ENCODE measurements at regions not wholly inside any gene's neighbourhood (a gene's known extent, or its start where the extent isn't known, plus 50 kb on each side); places are given as distances from the start of the nearest gene placed in this dataset.

- DNase-seq = no peak
Observed at GRCh38 chr15:93706495-93707292, 524.7 kb upstream of the MCTP2 start.

- DNase-seq = no peak
Observed at GRCh38 chr15:93705753-93706455, 525.5 kb upstream of the MCTP2 start.

- no peak for DNase-seq
Observed at GRCh38 chr15:93703092-93703739, 528.1 kb upstream of the MCTP2 start.

GRCh38 chr15:93700051-93700450 lies 531.3 kb upstream of the MCTP2 start:
- no peak for DNase-seq

- no peak for DNase-seq
Observed at GRCh38 chr15:93694033-93694432, 537.3 kb upstream of the MCTP2 start.

GRCh38 chr15:93683651-93684050 lies 547.7 kb upstream of the MCTP2 start:
- DNase-seq = no peak

GRCh38 chr15:93671387-93671943 lies 559.9 kb upstream of the MCTP2 start:
- no peak for DNase-seq

- no peak for DNase-seq
Observed at GRCh38 chr15:93670931-93671330, 560.4 kb upstream of the MCTP2 start.

GRCh38 chr15:93664213-93664956 lies 567.0 kb upstream of the MCTP2 start:
- DNase-seq = no peak

- DNase-seq = no peak
Observed at GRCh38 chr15:93662162-93662885, 569.0 kb upstream of the MCTP2 start.

GRCh38 chr15:93658026-93658816 lies 569.2 kb upstream of the RGMA start:
- no peak for DNase-seq

GRCh38 chr15:93656041-93656440 lies 567.0 kb upstream of the RGMA start:
- no peak for DNase-seq

GRCh38 chr15:93649691-93650235 lies 560.8 kb upstream of the RGMA start:
- no peak for DNase-seq

GRCh38 chr15:93646193-93646592 lies 557.2 kb upstream of the RGMA start:
- no peak for DNase-seq

- no peak for DNase-seq
Observed at GRCh38 chr15:93645594-93645993, 556.6 kb upstream of the RGMA start.

- no peak for DNase-seq
Observed at GRCh38 chr15:93644595-93644994, 555.6 kb upstream of the RGMA start.

- DNase-seq = no peak
Observed at GRCh38 chr15:93640411-93640962, 551.5 kb upstream of the RGMA start.

GRCh38 chr15:93631958-93632618 lies 543.1 kb upstream of the RGMA start:
- DNase-seq = no peak

GRCh38 chr15:93619597-93619996 lies 530.6 kb upstream of the RGMA start:
- DNase-seq = no peak

- no peak for DNase-seq
Observed at GRCh38 chr15:93617443-93617842, 528.4 kb upstream of the RGMA start.
